ENCODE measurements at regions not wholly inside any gene's neighbourhood (a gene's known extent, or its start where the extent isn't known, plus 50 kb on each side); places are given as distances from the start of the nearest gene placed in this dataset.

GRCh38 chr21:16280686-16281091, 550.9 kb downstream of the USP25 start:
- H3K4me3 ChIP-seq (ENCODE audit: low read depth, low read length), result no peak overlapping the region

GRCh38 chr21:16283516-16283915, 553.7 kb downstream of the USP25 start:
- TF ChIP-seq CTCF (IDR thresholded peaks at IDR 0.05; ENCODE audit: borderline replicate concordance, insufficient read depth, low read depth, low read length), result no peak
- no peak overlapping the region for H3K4me3 ChIP-seq (ENCODE audit: low read depth, low read length)

More at GRCh38 chr21:16280686-16281091, 550.9 kb downstream of the USP25 start:
- no peak for TF ChIP-seq CTCF (IDR thresholded peaks at IDR 0.05; ENCODE audit: borderline replicate concordance, insufficient read depth, low read depth, low read length)

GRCh38 chr21:16285605-16286126, 555.9 kb downstream of the USP25 start:
- TF ChIP-seq CTCF (IDR thresholded peaks at IDR 0.05; ENCODE audit: borderline replicate concordance, insufficient read depth, low read depth, low read length), result no peak
- no peak overlapping the region for H3K4me3 ChIP-seq (ENCODE audit: low read depth, low read length)

- no peak overlapping the region for H3K4me3 ChIP-seq (ENCODE audit: low read depth, low read length)
- TF ChIP-seq CTCF (IDR thresholded peaks at IDR 0.05; ENCODE audit: borderline replicate concordance, insufficient read depth, low read depth, low read length), result no peak
Observed at GRCh38 chr21:16287046-16287445, 557.3 kb downstream of the USP25 start.

- no peak for TF ChIP-seq CTCF (IDR thresholded peaks at IDR 0.05; ENCODE audit: borderline replicate concordance, insufficient read depth, low read depth, low read length)
Observed at GRCh38 chr21:16291296-16291695, 561.5 kb downstream of the USP25 start.

GRCh38 chr21:16294128-16294527, 564.3 kb downstream of the USP25 start:
- no peak overlapping the region for H3K4me3 ChIP-seq (ENCODE audit: low read depth, low read length)
- no peak for TF ChIP-seq CTCF (IDR thresholded peaks at IDR 0.05; ENCODE audit: borderline replicate concordance, insufficient read depth, low read depth, low read length)

More at GRCh38 chr21:16291296-16291695, 561.5 kb downstream of the USP25 start:
- no peak overlapping the region for H3K4me3 ChIP-seq (ENCODE audit: low read depth, low read length)

GRCh38 chr21:16302851-16303282, 573.1 kb downstream of the USP25 start:
- no peak for TF ChIP-seq CTCF (IDR thresholded peaks at IDR 0.05; ENCODE audit: borderline replicate concordance, insufficient read depth, low read depth, low read length)
- H3K4me3 ChIP-seq (ENCODE audit: low read depth, low read length), result no peak overlapping the region
